C4-2B (cell line): ENCODE measurements at regions not wholly inside any gene's neighbourhood (a gene's known extent, or its start where the extent isn't known, plus 50 kb on each side); places are given as distances from the start of the nearest gene placed in this dataset.

Experiments used
- ZFX ChIP-seq: fragments of 450-650 bp; IDR thresholded peaks from 2 replicates; pipeline ENCODE4 v1.6.1; 2017
- TF ChIP-seq, protein P1 (sequence below): fragments of 450-650 bp; conservative IDR thresholded peaks from 2 replicates; pipeline ENCODE4 v1.5.1; 2017; ENCODE audit warnings: mild to moderate bottlenecking

DNA sequence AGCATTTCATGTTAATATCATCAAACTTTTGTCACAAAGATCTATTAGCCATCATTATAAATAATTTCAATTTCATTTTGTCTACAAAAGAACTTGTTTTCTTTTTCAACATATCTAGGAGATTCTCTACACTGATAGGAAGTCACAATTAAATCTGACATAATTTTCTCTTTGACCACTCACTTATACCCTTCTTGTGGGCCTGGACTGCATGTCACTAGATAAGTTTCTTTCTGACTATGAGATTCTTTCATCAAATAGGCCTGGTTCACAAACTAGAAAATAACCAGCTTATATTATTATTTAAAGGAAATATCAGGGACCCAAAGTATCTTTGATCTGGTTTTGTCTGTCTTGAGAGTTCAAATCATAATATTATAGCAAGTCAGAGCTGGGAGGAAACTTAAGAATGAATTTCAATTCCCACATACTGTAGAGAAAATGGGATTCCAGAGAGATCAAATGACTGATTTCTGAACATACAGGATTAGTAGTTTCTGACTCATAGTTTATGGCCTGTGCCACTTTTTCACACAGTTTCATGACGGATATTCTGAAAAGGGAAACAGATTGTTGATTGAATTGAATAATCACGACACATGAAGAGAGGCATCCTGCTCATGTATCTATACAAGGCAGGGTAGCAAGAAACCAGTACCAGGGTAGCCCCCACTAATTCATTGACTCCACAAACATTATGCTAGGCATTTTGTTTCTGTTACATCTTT is 355.8 kb downstream of the GPATCH2 start:
- no peak for TF ChIP-seq ZFX
- TF ChIP-seq, protein P1, sequence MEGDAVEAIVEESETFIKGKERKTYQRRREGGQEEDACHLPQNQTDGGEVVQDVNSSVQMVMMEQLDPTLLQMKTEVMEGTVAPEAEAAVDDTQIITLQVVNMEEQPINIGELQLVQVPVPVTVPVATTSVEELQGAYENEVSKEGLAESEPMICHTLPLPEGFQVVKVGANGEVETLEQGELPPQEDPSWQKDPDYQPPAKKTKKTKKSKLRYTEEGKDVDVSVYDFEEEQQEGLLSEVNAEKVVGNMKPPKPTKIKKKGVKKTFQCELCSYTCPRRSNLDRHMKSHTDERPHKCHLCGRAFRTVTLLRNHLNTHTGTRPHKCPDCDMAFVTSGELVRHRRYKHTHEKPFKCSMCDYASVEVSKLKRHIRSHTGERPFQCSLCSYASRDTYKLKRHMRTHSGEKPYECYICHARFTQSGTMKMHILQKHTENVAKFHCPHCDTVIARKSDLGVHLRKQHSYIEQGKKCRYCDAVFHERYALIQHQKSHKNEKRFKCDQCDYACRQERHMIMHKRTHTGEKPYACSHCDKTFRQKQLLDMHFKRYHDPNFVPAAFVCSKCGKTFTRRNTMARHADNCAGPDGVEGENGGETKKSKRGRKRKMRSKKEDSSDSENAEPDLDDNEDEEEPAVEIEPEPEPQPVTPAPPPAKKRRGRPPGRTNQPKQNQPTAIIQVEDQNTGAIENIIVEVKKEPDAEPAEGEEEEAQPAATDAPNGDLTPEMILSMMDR = no peak
